ENCODE measurements at regions not wholly inside any gene's neighbourhood (a gene's known extent, or its start where the extent isn't known, plus 50 kb on each side); places are given as distances from the start of the nearest gene placed in this dataset.

DNA sequence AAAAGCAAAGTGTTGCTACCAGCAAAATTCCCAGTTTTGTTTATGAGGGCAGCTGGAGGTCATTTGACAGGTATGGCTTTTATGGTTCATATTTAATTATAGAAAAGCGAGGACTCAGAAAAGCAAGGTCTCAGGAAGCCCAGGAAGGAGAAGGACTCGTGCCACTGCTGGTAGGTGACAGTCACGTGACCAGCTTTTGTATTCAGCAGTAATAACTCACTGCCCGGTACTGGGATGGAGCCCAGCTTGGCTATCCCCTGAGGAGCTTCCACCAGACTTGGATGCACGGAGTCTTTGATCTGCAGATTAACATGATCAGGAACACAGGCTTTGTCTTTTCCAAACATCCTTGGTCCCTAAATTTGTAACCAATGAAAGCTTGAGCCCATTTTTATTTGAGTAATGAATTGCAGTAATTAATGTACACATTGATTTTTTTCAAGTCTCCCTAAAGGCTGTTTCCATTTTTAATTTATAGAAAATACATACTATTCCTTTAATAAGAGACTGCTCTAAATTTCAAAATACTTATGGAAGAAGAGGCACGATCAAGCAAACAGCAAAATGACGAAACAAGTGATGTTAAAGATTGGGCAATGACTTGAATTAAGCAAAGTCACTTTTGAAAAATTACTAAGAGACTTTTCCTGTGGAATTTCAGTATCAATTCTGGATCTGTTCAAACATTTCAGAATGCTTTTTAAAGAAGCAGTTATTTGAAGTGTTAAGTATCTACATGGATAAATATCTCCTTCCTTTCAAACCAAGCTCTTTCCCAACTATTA, 251.7 kb upstream of the HNRNPA3 start:
- H3K27me3 ChIP-seq (ENCODE audit: control insufficient read depth in 2 of 2, insufficient read depth in 2 of 2, low read length in 2 of 2): no peaks in the 10 kb centered on the region
- ChIA-PET CTCF (no interaction called here), POLR2A (no interaction called here)
- H3K4me1 Mint-ChIP-seq: no peaks in the 10 kb centered on the region
- H3K9me3 Mint-ChIP-seq: no peaks in the 10 kb centered on the region
- intact Hi-C loops (cut with micrococcal nuclease): no loop called here
- DNase-seq (no peak), ATAC-seq (no peak)
- H3K9me3 ChIP-seq (ENCODE audit: control insufficient read depth in 2 of 3, low read length in 3 of 3): no peaks in the 10 kb centered on the region
- H3K4me3 ChIP-seq (ENCODE audit: low read length): no peak overlapping the region
- H3K36me3 Mint-ChIP-seq: no peaks in the 10 kb centered on the region
- no peak overlapping the region for H3K27ac Mint-ChIP-seq
- peaks cover 15 to 60% (median 28%) of the 10 kb centered on the region in 5 donors for H3K27me3 Mint-ChIP-seq
- H3K4me1 ChIP-seq (ENCODE audit: control insufficient read depth in 2 of 2, insufficient read depth in 2 of 2, low read length in 2 of 2): no peaks in the 10 kb centered on the region
- H3K36me3 ChIP-seq (ENCODE audit: control insufficient read depth in 2 of 3, insufficient read depth in 3 of 3, low read length in 3 of 3): no peaks in the 10 kb centered on the region
- H3K4me3 Mint-ChIP-seq: no peak overlapping the region
- no peak overlapping the region for H3K27ac ChIP-seq (ENCODE audit: low read depth, low read length)

DNA sequence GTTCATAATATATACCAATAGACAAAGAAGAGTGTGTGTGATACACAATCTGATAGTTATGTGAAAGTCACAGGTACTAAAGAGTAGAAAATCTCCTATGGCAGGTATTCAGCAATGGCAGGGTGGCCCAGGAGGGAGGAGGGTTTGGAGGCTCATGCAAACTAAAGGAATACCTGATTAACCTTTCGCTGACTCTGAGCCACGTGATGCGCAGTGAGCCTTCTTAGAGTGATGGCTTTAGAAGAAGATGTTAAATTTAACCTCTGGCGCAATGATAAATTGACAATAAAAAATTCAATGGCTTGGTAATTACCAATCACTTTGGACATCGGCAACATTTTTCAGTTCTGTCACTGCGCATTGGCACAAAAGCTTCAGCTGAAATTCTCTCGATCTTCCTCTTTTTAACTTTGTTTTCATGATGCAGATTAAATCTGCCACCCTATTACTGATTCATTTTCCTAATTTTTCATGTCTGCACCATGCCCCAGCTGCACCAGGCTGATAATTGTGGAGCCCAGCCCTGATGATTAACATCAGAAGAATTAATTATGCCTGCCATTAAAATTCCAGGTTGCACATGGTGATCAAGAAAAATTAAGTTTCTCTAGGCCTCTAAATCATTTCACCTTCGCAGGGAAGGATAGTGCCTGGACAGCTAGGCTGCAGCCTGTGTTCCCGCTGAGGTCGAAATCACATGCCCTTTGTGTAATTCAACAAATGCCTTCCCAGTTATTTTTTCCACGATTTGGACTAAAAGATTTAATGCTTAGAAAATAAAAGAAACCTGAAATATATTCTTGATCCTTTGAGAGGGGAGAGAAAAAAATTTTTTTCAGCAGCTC, 250.6 kb upstream of the HNRNPA3 start:
- ATAC-seq (no peak), DNase-seq (no peak)
- Mint-ChIP-seq H3K27me3 (peaks cover 15 to 58% (median 28%) of the 10 kb centered on the region in 5 donors), H3K4me3 (no peak overlapping the region), H3K4me1 (no peaks in the 10 kb centered on the region), H3K9me3 (no peaks in the 10 kb centered on the region), H3K36me3 (no peaks in the 10 kb centered on the region), H3K27ac (no peak overlapping the region)
- POLR2A ChIA-PET: no interaction called here
- H3K36me3 ChIP-seq (ENCODE audit: control insufficient read depth in 2 of 3, insufficient read depth in 3 of 3, low read length in 3 of 3): no peaks in the 10 kb centered on the region
- H3K9me3 ChIP-seq (ENCODE audit: control insufficient read depth in 2 of 3, low read length in 3 of 3): no peaks in the 10 kb centered on the region
- no peaks in the 10 kb centered on the region for H3K27me3 ChIP-seq (ENCODE audit: control insufficient read depth in 2 of 2, insufficient read depth in 2 of 2, low read length in 2 of 2)
- CTCF ChIA-PET: no interaction called here
- no peak overlapping the region for H3K27ac ChIP-seq (ENCODE audit: low read depth, low read length)
- H3K4me1 ChIP-seq (ENCODE audit: control insufficient read depth in 2 of 2, insufficient read depth in 2 of 2, low read length in 2 of 2): no peaks in the 10 kb centered on the region
- intact Hi-C loops (cut with micrococcal nuclease): no loop called here
- no peak overlapping the region for H3K4me3 ChIP-seq (ENCODE audit: low read length)

DNA sequence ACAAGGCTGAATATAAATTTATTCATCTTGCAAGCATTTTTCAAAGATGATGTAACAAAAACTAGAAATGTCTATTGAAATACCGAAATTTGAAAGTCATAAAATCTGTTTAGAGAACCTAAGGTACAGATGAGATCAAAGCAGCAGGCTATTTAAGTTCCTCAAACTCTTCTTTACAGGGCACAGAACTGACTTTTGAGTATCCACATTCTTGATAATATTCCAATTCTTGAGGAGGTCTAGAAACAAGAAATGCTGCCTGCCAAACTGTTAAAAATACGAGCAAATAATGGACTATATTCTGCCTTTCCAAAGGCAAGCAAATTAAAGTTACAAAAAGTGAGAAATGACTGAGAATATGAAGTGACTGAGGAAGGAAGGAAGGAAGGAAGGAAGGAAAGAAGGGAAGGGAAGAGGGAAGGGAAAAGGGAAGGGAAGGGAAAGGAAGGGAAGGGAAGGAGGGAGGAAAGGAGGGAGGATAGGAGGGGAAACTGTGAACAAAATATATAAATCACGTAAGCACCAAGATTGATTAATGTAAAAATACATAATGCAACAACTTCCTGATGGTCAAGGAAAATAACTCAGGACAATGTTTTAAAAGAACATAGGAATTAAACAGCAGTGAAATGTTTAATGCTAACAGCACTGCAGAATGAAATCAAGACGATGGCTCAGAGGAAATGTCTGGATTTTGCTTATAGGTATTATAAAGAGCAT, 248.9 kb upstream of the HNRNPA3 start:
- peak overlapping the region in 1 of 9 donors; percentile 1 for H3K27ac Mint-ChIP-seq
- H3K27me3 ChIP-seq (ENCODE audit: control insufficient read depth in 2 of 2, insufficient read depth in 2 of 2, low read length in 2 of 2): no peaks in the 10 kb centered on the region
- H3K27me3 Mint-ChIP-seq: peaks cover 11 to 53% (median 28%) of the 10 kb centered on the region in 5 donors
- no peak overlapping the region for H3K27ac ChIP-seq (ENCODE audit: low read depth, low read length)
- no peak overlapping the region for H3K4me3 Mint-ChIP-seq
- no peaks in the 10 kb centered on the region for H3K36me3 Mint-ChIP-seq
- no peaks in the 10 kb centered on the region for H3K9me3 Mint-ChIP-seq
- intact Hi-C loops (cut with micrococcal nuclease): no loop called here
- CTCF ChIA-PET: no interaction called here
- no peaks in the 10 kb centered on the region for H3K4me1 Mint-ChIP-seq
- H3K4me3 ChIP-seq (ENCODE audit: low read length): no peak overlapping the region
- POLR2A ChIA-PET: no interaction called here
- ATAC-seq (no peak), DNase-seq (no peak)
- no peaks in the 10 kb centered on the region for H3K9me3 ChIP-seq (ENCODE audit: control insufficient read depth in 2 of 3, low read length in 3 of 3)
- no peaks in the 10 kb centered on the region for H3K4me1 ChIP-seq (ENCODE audit: control insufficient read depth in 2 of 2, insufficient read depth in 2 of 2, low read length in 2 of 2)
- no peaks in the 10 kb centered on the region for H3K36me3 ChIP-seq (ENCODE audit: control insufficient read depth in 2 of 3, insufficient read depth in 3 of 3, low read length in 3 of 3)

DNA sequence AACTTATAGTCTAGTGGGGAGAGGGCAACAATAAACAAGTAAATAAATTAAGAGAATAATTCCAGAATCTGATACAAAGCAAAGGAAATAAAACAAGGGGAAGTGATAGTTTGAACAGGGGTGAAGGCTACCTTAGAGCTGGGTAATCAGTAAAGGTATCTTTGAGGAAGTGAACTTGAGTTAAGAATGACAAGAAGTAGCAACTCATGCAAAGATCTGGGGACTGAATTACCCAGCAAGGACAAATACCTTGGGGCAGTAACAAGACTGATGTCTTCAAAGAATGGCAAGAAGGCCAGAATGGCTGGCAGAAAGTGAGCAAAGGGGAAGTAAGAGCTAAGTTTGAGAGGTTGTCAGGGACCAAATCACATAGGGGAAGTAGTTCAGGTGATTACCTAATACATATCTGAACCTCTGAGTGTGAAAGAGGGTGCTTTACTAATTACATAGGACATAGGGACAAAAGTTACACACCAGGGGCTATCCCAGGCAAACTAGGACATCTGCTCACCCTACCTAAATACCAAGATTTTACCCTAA, 244.6 kb upstream of the HNRNPA3 start:
- Mint-ChIP-seq H3K27me3 (peaks cover 8 to 37% (median 18%) of the 10 kb centered on the region in 5 donors), H3K4me1 (no peaks in the 10 kb centered on the region), H3K4me3 (no peak overlapping the region), H3K36me3 (no peaks in the 10 kb centered on the region), H3K27ac (no peak overlapping the region), H3K9me3 (peaks cover 0 to under 1% (median 0%) of the 10 kb centered on the region in 11 donors)
- no peaks in the 10 kb centered on the region for H3K27me3 ChIP-seq (ENCODE audit: control insufficient read depth in 2 of 2, insufficient read depth in 2 of 2, low read length in 2 of 2)
- no peaks in the 10 kb centered on the region for H3K36me3 ChIP-seq (ENCODE audit: control insufficient read depth in 2 of 3, insufficient read depth in 3 of 3, low read length in 3 of 3)
- peak; percentile 31 for ATAC-seq
- H3K27ac ChIP-seq (ENCODE audit: low read depth, low read length): no peak overlapping the region
- no peak overlapping the region for H3K4me3 ChIP-seq (ENCODE audit: low read length)
- ChIA-PET POLR2A (no interaction called here), CTCF (interaction anchor here (0.7 kb wide), 1 partner anchor 255 kb away, joined by 3 read pairs; no protein-coding TSS in a partner anchor)
- intact Hi-C loops (cut with micrococcal nuclease): no loop called here
- no peaks in the 10 kb centered on the region for H3K4me1 ChIP-seq (ENCODE audit: control insufficient read depth in 2 of 2, insufficient read depth in 2 of 2, low read length in 2 of 2)
- no peaks in the 10 kb centered on the region for H3K9me3 ChIP-seq (ENCODE audit: control insufficient read depth in 2 of 3, low read length in 3 of 3)
- DNase-seq: no peak

DNA sequence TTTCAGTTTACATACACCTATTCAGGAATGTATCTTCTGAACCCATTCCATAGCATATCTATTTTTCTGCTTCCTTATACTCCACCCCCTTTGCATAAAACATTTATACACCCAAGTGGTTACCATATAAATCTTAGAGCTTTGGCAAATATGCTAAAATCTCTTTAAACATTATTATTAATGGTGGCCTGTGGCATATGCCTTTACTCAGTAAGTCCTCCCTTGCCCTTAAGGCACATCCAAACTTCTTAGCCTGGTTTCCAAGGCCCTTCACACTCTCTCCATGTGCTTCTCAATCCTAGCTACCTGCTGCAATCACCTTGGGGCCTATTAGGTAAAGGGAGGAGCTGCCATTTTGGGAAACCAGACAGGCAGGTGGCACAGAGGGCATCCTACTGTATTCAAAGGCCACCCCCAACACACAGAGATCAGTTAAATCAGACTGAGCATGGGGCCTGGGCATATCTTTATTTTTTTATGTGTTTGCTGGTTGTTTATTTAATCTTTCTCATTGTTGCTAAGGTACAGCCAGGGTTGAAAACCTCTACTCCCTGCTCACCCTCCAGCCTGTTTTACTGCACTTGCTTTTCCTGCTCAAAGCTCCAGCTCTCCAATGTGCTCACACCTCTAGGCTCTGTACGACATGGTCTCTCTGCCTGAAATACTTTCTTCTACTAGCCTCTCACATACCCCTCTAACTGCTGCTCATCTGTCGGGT, 242.8 kb upstream of the HNRNPA3 start:
- Mint-ChIP-seq H3K9me3 (peaks cover 0 to 1% (median 0%) of the 10 kb centered on the region in 11 donors), H3K36me3 (no peaks in the 10 kb centered on the region), H3K4me1 (no peaks in the 10 kb centered on the region), H3K27me3 (peaks cover 6 to 45% (median 10%) of the 10 kb centered on the region in 5 donors), H3K27ac (no peak overlapping the region), H3K4me3 (no peak overlapping the region)
- H3K9me3 ChIP-seq (ENCODE audit: control insufficient read depth in 2 of 3, low read length in 3 of 3): no peaks in the 10 kb centered on the region
- H3K4me3 ChIP-seq (ENCODE audit: low read length): no peak overlapping the region
- no peaks in the 10 kb centered on the region for H3K4me1 ChIP-seq (ENCODE audit: control insufficient read depth in 2 of 2, insufficient read depth in 2 of 2, low read length in 2 of 2)
- H3K36me3 ChIP-seq (ENCODE audit: control insufficient read depth in 2 of 3, insufficient read depth in 3 of 3, low read length in 3 of 3): no peaks in the 10 kb centered on the region
- POLR2A ChIA-PET: no interaction called here
- H3K27me3 ChIP-seq (ENCODE audit: control insufficient read depth in 2 of 2, insufficient read depth in 2 of 2, low read length in 2 of 2): no peaks in the 10 kb centered on the region
- ATAC-seq (no peak), DNase-seq (no peak)
- no peak overlapping the region for H3K27ac ChIP-seq (ENCODE audit: low read depth, low read length)
- CTCF ChIA-PET: no interaction called here
- intact Hi-C loops (cut with micrococcal nuclease): no loop called here
